Uterus (tissue), 2 donors: ENCODE measurements at regions not wholly inside any gene's neighbourhood (a gene's known extent, or its start where the extent isn't known, plus 50 kb on each side); places are given as distances from the start of the nearest gene placed in this dataset.

Experiments used
- POLR2A ChIP-seq, 2 donors: fragments of 450-650 bp; IDR thresholded peaks; one replicate each; pipeline ENCODE4 v1.6.1; 2016; ENCODE audit warnings: antibody characterized with exemption in 2 of 2, mild to moderate bottlenecking in 1 of 2, moderate library complexity in 1 of 2
- TF ChIP-seq, protein P1 (sequence below), 4 experiments: fragments of 200-600 bp in 2 of 4; fragments of 450-650 bp in 2 of 4; sonication (generic) in 2 of 4; IDR thresholded peaks; one replicate each; pipeline ENCODE4 v1.5.1; 2016 to 2019; ENCODE audit warnings: antibody characterized with exemption in 4 of 4, mild to moderate bottlenecking in 2 of 4, moderate library complexity in 1 of 4

DNA sequence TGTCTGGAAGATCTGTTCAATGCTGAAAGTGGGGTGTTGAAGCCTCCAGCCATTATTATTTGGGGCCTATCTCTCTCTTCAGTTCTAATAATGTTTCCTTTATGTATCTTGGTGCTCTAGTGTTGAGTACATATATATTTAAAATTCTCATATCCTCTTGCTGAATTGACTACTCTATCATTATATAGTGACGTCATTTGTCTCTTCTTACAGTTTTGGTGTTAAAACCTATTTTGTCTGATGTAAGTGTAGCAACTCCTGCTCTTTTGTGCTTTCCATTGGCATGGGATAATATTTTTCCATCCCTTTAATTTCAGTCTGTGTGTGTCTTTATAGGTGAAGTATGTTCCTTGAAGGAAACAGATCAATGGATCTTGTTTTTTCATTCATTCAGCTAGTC is 446.0 kb downstream of the FAM47A start:
- TF ChIP-seq, protein P1, sequence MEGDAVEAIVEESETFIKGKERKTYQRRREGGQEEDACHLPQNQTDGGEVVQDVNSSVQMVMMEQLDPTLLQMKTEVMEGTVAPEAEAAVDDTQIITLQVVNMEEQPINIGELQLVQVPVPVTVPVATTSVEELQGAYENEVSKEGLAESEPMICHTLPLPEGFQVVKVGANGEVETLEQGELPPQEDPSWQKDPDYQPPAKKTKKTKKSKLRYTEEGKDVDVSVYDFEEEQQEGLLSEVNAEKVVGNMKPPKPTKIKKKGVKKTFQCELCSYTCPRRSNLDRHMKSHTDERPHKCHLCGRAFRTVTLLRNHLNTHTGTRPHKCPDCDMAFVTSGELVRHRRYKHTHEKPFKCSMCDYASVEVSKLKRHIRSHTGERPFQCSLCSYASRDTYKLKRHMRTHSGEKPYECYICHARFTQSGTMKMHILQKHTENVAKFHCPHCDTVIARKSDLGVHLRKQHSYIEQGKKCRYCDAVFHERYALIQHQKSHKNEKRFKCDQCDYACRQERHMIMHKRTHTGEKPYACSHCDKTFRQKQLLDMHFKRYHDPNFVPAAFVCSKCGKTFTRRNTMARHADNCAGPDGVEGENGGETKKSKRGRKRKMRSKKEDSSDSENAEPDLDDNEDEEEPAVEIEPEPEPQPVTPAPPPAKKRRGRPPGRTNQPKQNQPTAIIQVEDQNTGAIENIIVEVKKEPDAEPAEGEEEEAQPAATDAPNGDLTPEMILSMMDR (IDR thresholded peaks at IDR 0.05), result no peak
- no peak for TF ChIP-seq POLR2A (IDR thresholded peaks at IDR 0.05)
